Hepatocyte (in vitro differentiated cells): ENCODE measurements at regions not wholly inside any gene's neighbourhood (a gene's known extent, or its start where the extent isn't known, plus 50 kb on each side); places are given as distances from the start of the nearest gene placed in this dataset.

Experiments
- CTCF ChIP-seq: fragments of 200-600 bp; sonication (generic); IDR thresholded peaks from 2 replicates; pipeline ENCODE4 v1.5.1; 2016; ENCODE audit warnings: antibody characterized with exemption, mild to moderate bottlenecking; ENCODE audit not compliant: poor library complexity
- EZH2 ChIP-seq: fragments of 200-600 bp; sonication (generic); IDR thresholded peaks from 2 replicates; pipeline ENCODE4 v1.6.1; 2016; ENCODE audit warnings: antibody characterized with exemption, mild to moderate bottlenecking, borderline replicate concordance

GRCh38 chr4:171718665-171719064 is 94.5 kb upstream of the GALNTL6 start:
- TF ChIP-seq CTCF = no peak
- no peak for TF ChIP-seq EZH2
